Astrocyte (in vitro differentiated cells and primary cell): ENCODE measurements at regions not wholly inside any gene's neighbourhood (a gene's known extent, or its start where the extent isn't known, plus 50 kb on each side); places are given as distances from the start of the nearest gene placed in this dataset.

Source experiments
- DNase-seq: peaks from one replicate; pipeline ENCODE4 v3.0.0-alpha.2; 2010; ENCODE audit warnings: low read depth
- FAIRE-seq: peaks from 2 replicates; lab custom pipeline; 2011; peaks lifted over from hg19 to GRCh38; lab: Jason Lieb, UNC
- H2AFZ ChIP-seq: 2 replicates; pipeline ENCODE4 v1.6.0; 2012; ENCODE audit warnings: low read depth, low read length, inconsistent platforms
- H3K27ac ChIP-seq: 2 replicates; pipeline ENCODE4 v1.5.1; 2011; ENCODE audit warnings: low read depth, low read length, inconsistent platforms
- H3K27me3 ChIP-seq: 2 replicates; pipeline ENCODE4 v1.6.0; 2011; ENCODE audit warnings: low read length, inconsistent platforms; ENCODE audit not compliant: insufficient read depth
- H3K36me3 ChIP-seq: 2 replicates; pipeline ENCODE4 v1.5.1; 2011; ENCODE audit warnings: low read length, inconsistent platforms; ENCODE audit not compliant: insufficient read depth
- H3K4me1 ChIP-seq: 2 replicates; pipeline ENCODE4 v1.5.1; 2011; ENCODE audit warnings: low read length, inconsistent platforms; ENCODE audit not compliant: insufficient read depth
- H3K4me2 ChIP-seq: 2 replicates; pipeline ENCODE4 v1.6.0; 2012; ENCODE audit warnings: low read length, inconsistent platforms
- H3K4me3 ChIP-seq: 2 replicates; pipeline ENCODE4 v1.5.1; 2011; ENCODE audit warnings: low read depth, mild to moderate bottlenecking, low read length, inconsistent platforms; ENCODE audit not compliant: insufficient read depth
- H3K79me2 ChIP-seq: 2 replicates; pipeline ENCODE4 v1.6.0; 2012; ENCODE audit warnings: mild to moderate bottlenecking, low read length, inconsistent platforms; ENCODE audit not compliant: insufficient read depth
- H3K9ac ChIP-seq: 2 replicates; pipeline ENCODE4 v1.6.0; 2012; ENCODE audit warnings: mild to moderate bottlenecking, low read length, inconsistent platforms
- H3K9me3 ChIP-seq: 2 replicates; pipeline ENCODE4 v1.5.1; 2012; ENCODE audit warnings: low read depth, mild to moderate bottlenecking, low read length, inconsistent platforms; ENCODE audit not compliant: insufficient read depth
- H4K20me1 ChIP-seq: 2 replicates; pipeline ENCODE4 v1.6.0; 2012; ENCODE audit warnings: low read length, inconsistent platforms; ENCODE audit not compliant: insufficient read depth
- H3K27ac Mint-ChIP-seq: one replicate; pipeline ENCODE4 v1.8.0; 2021; ENCODE audit warnings: mild to moderate bottlenecking, mixed read lengths; ENCODE audit not compliant: unreplicated experiment
- H3K27me3 Mint-ChIP-seq: one replicate; pipeline ENCODE4 v1.8.0; 2021; ENCODE audit warnings: low read depth, mixed read lengths; ENCODE audit not compliant: unreplicated experiment
- H3K36me3 Mint-ChIP-seq: one replicate; pipeline ENCODE4 v1.8.0; 2021; ENCODE audit warnings: low read depth, mixed read lengths; ENCODE audit not compliant: unreplicated experiment
- H3K4me1 Mint-ChIP-seq: one replicate; pipeline ENCODE4 v1.8.0; 2021; ENCODE audit warnings: low read depth, mixed read lengths; ENCODE audit not compliant: unreplicated experiment
- H3K4me3 Mint-ChIP-seq: one replicate; pipeline ENCODE4 v1.8.0; 2021; ENCODE audit warnings: mild to moderate bottlenecking, moderate library complexity, mixed read lengths; ENCODE audit not compliant: unreplicated experiment
- H3K9me3 Mint-ChIP-seq: one replicate; pipeline ENCODE4 v1.8.0; 2021; ENCODE audit warnings: mild to moderate bottlenecking, mixed read lengths; ENCODE audit not compliant: unreplicated experiment
- EZH2 ChIP-seq: IDR thresholded peaks from 2 replicates; pipeline ENCODE4 v1.6.1; 2012; ENCODE audit warnings: mild to moderate bottlenecking, low read length, inconsistent platforms; ENCODE audit not compliant: insufficient read depth
- TF ChIP-seq, protein P1 (sequence below): IDR thresholded peaks from 2 replicates; pipeline ENCODE4 v1.5.1; 2011; ENCODE audit warnings: low read depth, mild to moderate bottlenecking, inconsistent platforms, low read length, moderate library complexity; ENCODE audit not compliant: insufficient read depth

DNA sequence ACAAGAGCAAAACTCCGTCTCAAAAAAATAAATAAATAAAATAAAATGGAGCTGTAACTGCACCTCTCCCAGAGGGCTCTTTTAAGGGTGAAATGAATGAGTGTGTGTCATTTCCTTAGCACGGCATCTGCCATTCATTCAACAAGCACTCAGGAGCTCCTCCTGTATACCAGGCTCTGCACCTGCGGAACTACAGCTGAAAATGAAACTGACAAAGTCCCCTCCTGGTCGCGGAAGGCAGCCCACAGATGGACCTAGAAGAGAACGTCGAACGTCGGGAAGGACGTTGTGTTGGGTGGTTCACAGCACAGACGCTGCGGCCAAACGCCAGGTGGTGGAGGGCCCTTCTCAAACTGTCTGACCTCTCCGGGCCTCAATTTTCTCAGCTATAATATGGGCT is 256.4 kb downstream of the TFAP2C start:
- FAIRE-seq: no peak
- no peak overlapping the region for H3K4me3 Mint-ChIP-seq

DNA sequence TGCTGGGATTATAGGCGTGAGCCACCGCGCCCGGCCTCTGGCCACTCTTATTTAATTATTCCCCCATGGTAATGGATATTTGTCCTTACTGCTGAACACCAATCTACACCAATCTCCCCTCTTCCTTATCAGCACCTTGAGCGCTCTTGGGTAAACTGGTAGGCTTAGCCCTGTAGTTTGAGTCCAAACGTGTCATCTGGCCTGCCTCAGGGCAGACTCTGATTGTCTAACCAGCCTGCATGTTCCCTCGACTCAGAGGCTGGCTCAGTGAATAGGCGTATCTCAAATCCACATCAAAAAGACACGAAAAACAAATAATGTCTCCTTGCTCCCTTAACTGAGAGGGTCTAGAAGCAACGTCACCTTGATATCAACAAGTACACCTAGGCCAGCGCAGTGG is 260.9 kb downstream of the TFAP2C start:
- no peaks in the 10 kb centered on the region for H3K79me2 ChIP-seq
- Mint-ChIP-seq H3K27ac (no peak overlapping the region), H3K27me3 (peaks cover 18% of the 10 kb centered on the region), H3K9me3 (no peaks in the 10 kb centered on the region), H3K4me3 (no peak overlapping the region), H3K36me3 (no peaks in the 10 kb centered on the region), H3K4me1 (no peaks in the 10 kb centered on the region)
- no peak overlapping the region for H3K4me3 ChIP-seq
- no peak overlapping the region for H3K4me2 ChIP-seq
- no peaks in the 10 kb centered on the region for H3K9me3 ChIP-seq
- no peak overlapping the region for H3K27ac ChIP-seq
- H3K36me3 ChIP-seq: no peaks in the 10 kb centered on the region
- H4K20me1 ChIP-seq: no peaks in the 10 kb centered on the region
- no peak overlapping the region for H2AFZ ChIP-seq
- H3K4me1 ChIP-seq: no peaks in the 10 kb centered on the region
- H3K9ac ChIP-seq: no peak overlapping the region
- H3K27me3 ChIP-seq: no peaks in the 10 kb centered on the region
- FAIRE-seq (no peak), DNase-seq (no peak)
- TF ChIP-seq EZH2: no peak
- TF ChIP-seq, protein P1, sequence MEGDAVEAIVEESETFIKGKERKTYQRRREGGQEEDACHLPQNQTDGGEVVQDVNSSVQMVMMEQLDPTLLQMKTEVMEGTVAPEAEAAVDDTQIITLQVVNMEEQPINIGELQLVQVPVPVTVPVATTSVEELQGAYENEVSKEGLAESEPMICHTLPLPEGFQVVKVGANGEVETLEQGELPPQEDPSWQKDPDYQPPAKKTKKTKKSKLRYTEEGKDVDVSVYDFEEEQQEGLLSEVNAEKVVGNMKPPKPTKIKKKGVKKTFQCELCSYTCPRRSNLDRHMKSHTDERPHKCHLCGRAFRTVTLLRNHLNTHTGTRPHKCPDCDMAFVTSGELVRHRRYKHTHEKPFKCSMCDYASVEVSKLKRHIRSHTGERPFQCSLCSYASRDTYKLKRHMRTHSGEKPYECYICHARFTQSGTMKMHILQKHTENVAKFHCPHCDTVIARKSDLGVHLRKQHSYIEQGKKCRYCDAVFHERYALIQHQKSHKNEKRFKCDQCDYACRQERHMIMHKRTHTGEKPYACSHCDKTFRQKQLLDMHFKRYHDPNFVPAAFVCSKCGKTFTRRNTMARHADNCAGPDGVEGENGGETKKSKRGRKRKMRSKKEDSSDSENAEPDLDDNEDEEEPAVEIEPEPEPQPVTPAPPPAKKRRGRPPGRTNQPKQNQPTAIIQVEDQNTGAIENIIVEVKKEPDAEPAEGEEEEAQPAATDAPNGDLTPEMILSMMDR: no peak

More for the DNA sequence above, 256.4 kb downstream of the TFAP2C start:
- Histone ChIP-seq H3K27ac (no peak overlapping the region), H3K4me3 (no peak overlapping the region), H3K9ac (no peak overlapping the region), H4K20me1 (no peaks in the 10 kb centered on the region), H2AFZ (no peak overlapping the region), H3K4me1 (no peaks in the 10 kb centered on the region), H3K4me2 (no peak overlapping the region), H3K36me3 (no peaks in the 10 kb centered on the region), H3K79me2 (no peaks in the 10 kb centered on the region), H3K9me3 (no peaks in the 10 kb centered on the region), H3K27me3 (no peaks in the 10 kb centered on the region)
- H3K27me3 Mint-ChIP-seq: peaks cover 16% of the 10 kb centered on the region
- no peaks in the 10 kb centered on the region for H3K4me1 Mint-ChIP-seq
- no peak for TF ChIP-seq EZH2
- TF ChIP-seq, protein P1: no peak
- no peak for DNase-seq
- H3K9me3 Mint-ChIP-seq: peaks cover 4% of the 10 kb centered on the region
- no peaks in the 10 kb centered on the region for H3K36me3 Mint-ChIP-seq
- H3K27ac Mint-ChIP-seq: no peak overlapping the region

DNA sequence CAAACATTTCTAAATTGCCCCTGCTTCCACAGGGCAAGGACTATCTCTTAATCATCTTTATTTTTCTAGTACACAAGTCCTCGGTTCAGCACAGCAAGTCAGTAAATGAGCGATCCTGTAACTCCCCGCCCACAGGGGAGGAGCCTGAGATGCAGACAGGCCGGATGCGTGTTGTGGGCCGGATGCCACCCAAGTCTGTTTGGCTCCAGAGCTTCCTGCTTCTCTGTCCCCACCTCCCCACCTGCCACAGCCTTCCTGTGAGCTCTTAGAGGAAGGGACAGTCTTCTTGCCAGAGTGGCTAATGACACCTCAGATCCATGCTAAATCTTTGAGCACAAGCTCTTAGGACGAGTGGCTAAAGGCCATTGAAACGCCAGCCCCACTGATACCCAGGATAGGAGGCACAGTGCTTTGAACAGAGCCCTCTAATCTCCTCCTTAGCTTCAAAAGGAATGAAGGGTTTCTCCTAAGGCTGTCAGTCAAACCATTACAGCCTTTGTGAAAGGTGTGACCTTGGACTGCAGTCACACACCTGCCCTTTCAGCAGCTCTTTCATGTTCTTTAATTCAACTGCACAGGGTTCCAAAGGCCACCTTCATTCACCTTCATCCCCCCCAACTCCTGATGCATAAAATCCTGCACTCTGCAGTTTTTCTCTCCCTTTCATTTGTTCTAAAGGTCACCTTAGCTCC is 264.3 kb downstream of the TFAP2C start:
- Histone ChIP-seq H4K20me1 (no peaks in the 10 kb centered on the region), H3K4me3 (no peak overlapping the region), H3K27me3 (no peaks in the 10 kb centered on the region), H3K9me3 (no peaks in the 10 kb centered on the region), H3K9ac (no peak overlapping the region), H3K4me2 (no peak overlapping the region), H3K4me1 (no peaks in the 10 kb centered on the region), H3K27ac (no peak overlapping the region), H2AFZ (no peak overlapping the region), H3K36me3 (no peaks in the 10 kb centered on the region), H3K79me2 (no peaks in the 10 kb centered on the region)
- no peak overlapping the region for H3K27ac Mint-ChIP-seq
- no peaks in the 10 kb centered on the region for H3K36me3 Mint-ChIP-seq
- H3K9me3 Mint-ChIP-seq: no peaks in the 10 kb centered on the region
- no peaks in the 10 kb centered on the region for H3K4me1 Mint-ChIP-seq
- peaks cover 26% of the 10 kb centered on the region for H3K27me3 Mint-ChIP-seq
- H3K4me3 Mint-ChIP-seq: no peak overlapping the region
- FAIRE-seq (no peak), DNase-seq (no peak)
- TF ChIP-seq EZH2: no peak
- TF ChIP-seq, protein P1: no peak
